ENCODE measurements at regions not wholly inside any gene's neighbourhood (a gene's known extent, or its start where the extent isn't known, plus 50 kb on each side); places are given as distances from the start of the nearest gene placed in this dataset.

- Histone ChIP-seq H3K4me3 (ENCODE audit: low read depth, low read length) (no peak overlapping the region), H3K36me3 (ENCODE audit: control insufficient read depth, insufficient read depth, low read length) (no peaks in the 10 kb centered on the region), H3K4me1 (ENCODE audit: control insufficient read depth, insufficient read depth, low read length, poor library complexity, severe bottlenecking) (no peaks in the 10 kb centered on the region), H3K9me3 (ENCODE audit: control insufficient read depth in 2 of 2, low read length in 2 of 2) (no peaks in the 10 kb centered on the region), H3K27me3 (ENCODE audit: control insufficient read depth, insufficient read depth, low read length) (no peaks in the 10 kb centered on the region), H3K27ac (ENCODE audit: insufficient read depth, low read length, poor library complexity, severe bottlenecking) (no peak overlapping the region)
- H3K36me3 Mint-ChIP-seq = no peaks in the 10 kb centered on the region
- no peak overlapping the region for H3K4me3 Mint-ChIP-seq
- no peak overlapping the region for H3K27ac Mint-ChIP-seq
- peaks cover 1 to 36% (median 11%) of the 10 kb centered on the region in 7 donors for H3K9me3 Mint-ChIP-seq
- DNase-seq (no peak), ATAC-seq (ENCODE audit: low read depth in 2 of 2) (no peak)
- no peaks in the 10 kb centered on the region for H3K4me1 Mint-ChIP-seq
- H3K27me3 Mint-ChIP-seq = no peaks in the 10 kb centered on the region
Observed at GRCh38 chr5:165161204-165161603, 1655.8 kb downstream of the MAT2B start.

DNA sequence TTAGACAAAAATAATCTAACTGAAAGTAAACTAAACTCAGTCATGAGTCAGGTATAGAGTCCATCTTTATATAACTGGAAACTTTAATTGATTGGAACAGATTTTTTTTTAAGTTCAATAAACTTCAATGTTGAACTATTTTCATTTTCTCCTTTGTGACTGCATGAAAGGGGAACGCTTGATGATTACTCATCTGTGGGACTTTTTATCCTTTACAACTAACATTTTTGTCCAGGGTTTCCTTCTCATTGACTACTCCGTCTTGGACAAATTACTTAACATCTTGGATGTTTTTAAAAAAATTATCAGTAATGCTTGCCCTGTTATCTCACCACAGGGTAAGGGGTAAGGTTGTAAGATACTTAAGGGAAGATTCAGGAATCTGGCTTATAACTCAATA lies 1658.4 kb downstream of the MAT2B start:
- Histone ChIP-seq H3K36me3 (ENCODE audit: control insufficient read depth, insufficient read depth, low read length) (no peaks in the 10 kb centered on the region), H3K9me3 (ENCODE audit: control insufficient read depth in 2 of 2, low read length in 2 of 2) (no peaks in the 10 kb centered on the region), H3K4me1 (ENCODE audit: control insufficient read depth, insufficient read depth, low read length, poor library complexity, severe bottlenecking) (no peaks in the 10 kb centered on the region), H3K27ac (ENCODE audit: insufficient read depth, low read length, poor library complexity, severe bottlenecking) (no peak overlapping the region), H3K4me3 (ENCODE audit: low read depth, low read length) (no peak overlapping the region), H3K27me3 (ENCODE audit: control insufficient read depth, insufficient read depth, low read length) (no peaks in the 10 kb centered on the region)
- Mint-ChIP-seq H3K4me1 (no peaks in the 10 kb centered on the region), H3K27ac (no peak overlapping the region), H3K9me3 (peaks cover 0 to 23% (median 9%) of the 10 kb centered on the region in 7 donors), H3K36me3 (no peaks in the 10 kb centered on the region), H3K4me3 (no peak overlapping the region), H3K27me3 (no peaks in the 10 kb centered on the region)
- no peak for DNase-seq
- ATAC-seq (ENCODE audit: low read depth in 2 of 2) = no peak

GRCh38 chr5:165173651-165174050 lies 1668.2 kb downstream of the MAT2B start:
- H3K9me3 ChIP-seq (ENCODE audit: control insufficient read depth in 2 of 2, low read length in 2 of 2) = no peaks in the 10 kb centered on the region
- Mint-ChIP-seq H3K27ac (no peak overlapping the region), H3K4me3 (no peak overlapping the region), H3K36me3 (no peaks in the 10 kb centered on the region), H3K9me3 (peaks cover 4 to 14% (median 9%) of the 10 kb centered on the region in 7 donors), H3K4me1 (peaks cover 0 to 4% (median 0%) of the 10 kb centered on the region in 4 donors), H3K27me3 (no peaks in the 10 kb centered on the region)
- H3K4me3 ChIP-seq (ENCODE audit: low read depth, low read length) = no peak overlapping the region
- ATAC-seq (ENCODE audit: low read depth in 2 of 2) (no peak), DNase-seq (no peak)
- H3K27ac ChIP-seq (ENCODE audit: insufficient read depth, low read length, poor library complexity, severe bottlenecking) = no peak overlapping the region
- no peaks in the 10 kb centered on the region for H3K27me3 ChIP-seq (ENCODE audit: control insufficient read depth, insufficient read depth, low read length)
- H3K36me3 ChIP-seq (ENCODE audit: control insufficient read depth, insufficient read depth, low read length) = no peaks in the 10 kb centered on the region
- no peaks in the 10 kb centered on the region for H3K4me1 ChIP-seq (ENCODE audit: control insufficient read depth, insufficient read depth, low read length, poor library complexity, severe bottlenecking)

- Histone ChIP-seq H3K27ac (ENCODE audit: insufficient read depth, low read length, poor library complexity, severe bottlenecking) (no peak overlapping the region), H3K4me1 (ENCODE audit: control insufficient read depth, insufficient read depth, low read length, poor library complexity, severe bottlenecking) (no peaks in the 10 kb centered on the region), H3K4me3 (ENCODE audit: low read depth, low read length) (no peak overlapping the region), H3K36me3 (ENCODE audit: control insufficient read depth, insufficient read depth, low read length) (no peaks in the 10 kb centered on the region), H3K9me3 (ENCODE audit: control insufficient read depth in 2 of 2, low read length in 2 of 2) (no peaks in the 10 kb centered on the region), H3K27me3 (ENCODE audit: control insufficient read depth, insufficient read depth, low read length) (no peaks in the 10 kb centered on the region)
- no peak for DNase-seq
- ATAC-seq (ENCODE audit: low read depth in 2 of 2) = no peak
- no peak overlapping the region for H3K4me3 Mint-ChIP-seq
- no peak overlapping the region for H3K27ac Mint-ChIP-seq
- H3K36me3 Mint-ChIP-seq = no peaks in the 10 kb centered on the region
- peaks cover under 1 to 12% (median 9%) of the 10 kb centered on the region in 7 donors for H3K9me3 Mint-ChIP-seq
- H3K27me3 Mint-ChIP-seq = no peaks in the 10 kb centered on the region
- peaks cover 0 to 4% (median 0%) of the 10 kb centered on the region in 4 donors for H3K4me1 Mint-ChIP-seq
Observed at GRCh38 chr5:165175041-165175440, 1669.6 kb downstream of the MAT2B start.

GRCh38 chr5:165184183-165184582 lies 1678.8 kb downstream of the MAT2B start:
- H3K36me3 Mint-ChIP-seq = no peaks in the 10 kb centered on the region
- no peak overlapping the region for H3K4me3 Mint-ChIP-seq
- Histone ChIP-seq H3K27me3 (ENCODE audit: control insufficient read depth, insufficient read depth, low read length) (no peaks in the 10 kb centered on the region), H3K36me3 (ENCODE audit: control insufficient read depth, insufficient read depth, low read length) (no peaks in the 10 kb centered on the region), H3K9me3 (ENCODE audit: control insufficient read depth in 2 of 2, low read length in 2 of 2) (peaks cover 2 to 19% of the 10 kb centered on the region in 2 experiments), H3K4me1 (ENCODE audit: control insufficient read depth, insufficient read depth, low read length, poor library complexity, severe bottlenecking) (no peaks in the 10 kb centered on the region), H3K27ac (ENCODE audit: insufficient read depth, low read length, poor library complexity, severe bottlenecking) (no peak overlapping the region), H3K4me3 (ENCODE audit: low read depth, low read length) (no peak overlapping the region)
- H3K4me1 Mint-ChIP-seq = no peaks in the 10 kb centered on the region
- H3K27me3 Mint-ChIP-seq = no peaks in the 10 kb centered on the region
- no peak for ATAC-seq (ENCODE audit: low read depth in 2 of 2)
- H3K9me3 Mint-ChIP-seq = peaks cover 1 to 35% (median 11%) of the 10 kb centered on the region in 7 donors
- no peak for DNase-seq
- H3K27ac Mint-ChIP-seq = no peak overlapping the region

GRCh38 chr5:165185716-165186115 lies 1680.3 kb downstream of the MAT2B start:
- peaks cover 2 to 19% of the 10 kb centered on the region in 2 experiments for H3K9me3 ChIP-seq (ENCODE audit: control insufficient read depth in 2 of 2, low read length in 2 of 2)
- DNase-seq = no peak
- no peak overlapping the region for H3K27ac ChIP-seq (ENCODE audit: insufficient read depth, low read length, poor library complexity, severe bottlenecking)

GRCh38 chr5:165187815-165188214 lies 1682.4 kb downstream of the MAT2B start:
- Mint-ChIP-seq H3K4me1 (no peaks in the 10 kb centered on the region), H3K4me3 (no peak overlapping the region), H3K27ac (no peak overlapping the region), H3K36me3 (no peaks in the 10 kb centered on the region), H3K27me3 (no peaks in the 10 kb centered on the region), H3K9me3 (peaks cover 0 to 24% (median 5%) of the 10 kb centered on the region in 7 donors)
- no peak overlapping the region for H3K4me3 ChIP-seq (ENCODE audit: low read depth, low read length)
- H3K27ac ChIP-seq (ENCODE audit: insufficient read depth, low read length, poor library complexity, severe bottlenecking) = no peak overlapping the region
- H3K9me3 ChIP-seq (ENCODE audit: control insufficient read depth in 2 of 2, low read length in 2 of 2) = peaks cover 2 to 19% of the 10 kb centered on the region in 2 experiments
- DNase-seq (no peak), ATAC-seq (ENCODE audit: low read depth in 2 of 2) (no peak)
- no peaks in the 10 kb centered on the region for H3K27me3 ChIP-seq (ENCODE audit: control insufficient read depth, insufficient read depth, low read length)
- H3K36me3 ChIP-seq (ENCODE audit: control insufficient read depth, insufficient read depth, low read length) = no peaks in the 10 kb centered on the region
- H3K4me1 ChIP-seq (ENCODE audit: control insufficient read depth, insufficient read depth, low read length, poor library complexity, severe bottlenecking) = no peaks in the 10 kb centered on the region

More at GRCh38 chr5:165185716-165186115, 1680.3 kb downstream of the MAT2B start:
- no peaks in the 10 kb centered on the region for H3K36me3 ChIP-seq (ENCODE audit: control insufficient read depth, insufficient read depth, low read length)
- no peaks in the 10 kb centered on the region for H3K36me3 Mint-ChIP-seq
- no peaks in the 10 kb centered on the region for H3K27me3 ChIP-seq (ENCODE audit: control insufficient read depth, insufficient read depth, low read length)
- H3K4me3 ChIP-seq (ENCODE audit: low read depth, low read length) = no peak overlapping the region
- no peaks in the 10 kb centered on the region for H3K27me3 Mint-ChIP-seq
- no peak overlapping the region for H3K4me3 Mint-ChIP-seq
- no peaks in the 10 kb centered on the region for H3K4me1 ChIP-seq (ENCODE audit: control insufficient read depth, insufficient read depth, low read length, poor library complexity, severe bottlenecking)
- no peaks in the 10 kb centered on the region for H3K4me1 Mint-ChIP-seq
- H3K27ac Mint-ChIP-seq = no peak overlapping the region
- peaks cover 0 to 35% (median 6%) of the 10 kb centered on the region in 7 donors for H3K9me3 Mint-ChIP-seq
- no peak for ATAC-seq (ENCODE audit: low read depth in 2 of 2)

- H3K9me3 ChIP-seq (ENCODE audit: control insufficient read depth in 2 of 2, low read length in 2 of 2) = peaks cover 0 to 19% of the 10 kb centered on the region in 2 experiments
- no peak overlapping the region for H3K4me3 ChIP-seq (ENCODE audit: low read depth, low read length)
- H3K27ac ChIP-seq (ENCODE audit: insufficient read depth, low read length, poor library complexity, severe bottlenecking) = no peak overlapping the region
- H3K4me1 Mint-ChIP-seq = no peaks in the 10 kb centered on the region
- H3K36me3 Mint-ChIP-seq = no peaks in the 10 kb centered on the region
- H3K36me3 ChIP-seq (ENCODE audit: control insufficient read depth, insufficient read depth, low read length) = no peaks in the 10 kb centered on the region
- no peak overlapping the region for H3K27ac Mint-ChIP-seq
- DNase-seq (no peak), ATAC-seq (ENCODE audit: low read depth in 2 of 2) (no peak)
- no peak overlapping the region for H3K4me3 Mint-ChIP-seq
- H3K27me3 Mint-ChIP-seq = no peaks in the 10 kb centered on the region
- no peaks in the 10 kb centered on the region for H3K4me1 ChIP-seq (ENCODE audit: control insufficient read depth, insufficient read depth, low read length, poor library complexity, severe bottlenecking)
- peaks cover 0 to 17% (median 4%) of the 10 kb centered on the region in 7 donors for H3K9me3 Mint-ChIP-seq
- no peaks in the 10 kb centered on the region for H3K27me3 ChIP-seq (ENCODE audit: control insufficient read depth, insufficient read depth, low read length)
Observed at GRCh38 chr5:165188556-165189175, 1683.2 kb downstream of the MAT2B start.
